Iris pigment epithelial cell (primary cell): ENCODE measurements at regions not wholly inside any gene's neighbourhood (a gene's known extent, or its start where the extent isn't known, plus 50 kb on each side); places are given as distances from the start of the nearest gene placed in this dataset.

ENCODE experiments used
- DNase-seq: peaks from one replicate; pipeline ENCODE4 v3.0.0-alpha.2; 2011; ENCODE audit warnings: low read depth

DNA sequence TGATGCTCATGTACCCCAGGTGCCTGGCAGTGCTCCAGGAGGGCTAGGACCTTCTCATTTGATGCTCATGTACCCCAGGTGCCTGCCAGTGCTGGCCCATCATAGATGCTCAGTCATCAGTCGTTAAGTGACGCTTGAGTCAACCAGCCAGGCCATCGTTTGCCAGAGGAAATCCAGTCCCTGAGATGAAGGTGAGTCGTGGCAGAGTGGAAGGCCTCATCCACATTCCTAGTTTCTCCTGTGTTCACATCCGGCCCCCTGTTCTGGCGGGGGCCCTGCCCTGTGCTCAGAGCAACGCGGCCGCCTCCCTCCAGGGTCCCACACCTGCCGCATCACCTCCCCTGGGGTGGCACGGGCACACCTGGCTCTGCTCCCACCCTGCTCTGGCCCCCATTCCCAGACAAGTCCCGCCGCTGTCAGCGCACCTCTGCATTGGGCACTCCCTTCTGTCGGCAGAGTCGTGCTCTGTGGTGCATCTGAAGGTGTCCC lies 279.9 kb downstream of the BRD1 start:
- no peak for DNase-seq

DNA sequence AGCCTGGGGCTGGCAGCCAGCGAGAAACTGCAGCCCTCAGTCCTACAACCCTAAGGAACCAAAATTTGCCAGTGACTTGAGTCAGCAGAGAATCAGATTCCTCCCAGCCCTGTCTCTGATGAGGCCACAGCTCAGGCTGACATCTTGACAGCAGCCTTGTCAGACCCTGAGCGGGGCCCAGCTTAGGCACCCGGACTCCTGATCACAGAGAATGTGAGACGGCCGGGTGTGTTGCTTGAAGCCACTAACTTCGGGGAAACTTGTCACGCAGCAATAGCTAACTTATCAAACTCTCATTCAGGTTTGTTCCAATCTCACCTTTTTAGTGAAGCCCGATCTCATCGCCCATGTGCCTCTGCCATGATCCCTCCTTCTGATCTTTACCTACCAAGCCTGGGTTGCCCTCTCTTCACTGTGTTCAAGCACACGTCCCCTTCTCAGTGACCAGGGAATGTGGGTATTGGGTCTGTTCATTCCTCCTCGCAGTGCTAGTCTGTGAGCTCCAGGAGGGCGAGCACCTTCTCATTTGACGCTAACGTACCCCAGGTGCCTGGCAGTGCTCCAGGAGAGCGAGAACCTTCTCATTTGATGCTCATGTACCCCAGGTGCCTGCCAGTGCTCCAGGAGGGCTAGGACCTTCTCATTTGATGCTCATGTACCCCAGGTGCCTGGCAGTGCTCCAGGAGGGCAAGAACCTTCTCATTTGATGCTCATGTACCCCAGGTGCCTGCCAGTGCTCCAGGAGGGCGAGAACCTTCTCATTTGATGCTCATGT lies 280.7 kb downstream of the BRD1 start:
- DNase-seq: no peak

GRCh38 chr22:49545606-49546005 lies 282.1 kb downstream of the BRD1 start:
- DNase-seq: no peak

DNA sequence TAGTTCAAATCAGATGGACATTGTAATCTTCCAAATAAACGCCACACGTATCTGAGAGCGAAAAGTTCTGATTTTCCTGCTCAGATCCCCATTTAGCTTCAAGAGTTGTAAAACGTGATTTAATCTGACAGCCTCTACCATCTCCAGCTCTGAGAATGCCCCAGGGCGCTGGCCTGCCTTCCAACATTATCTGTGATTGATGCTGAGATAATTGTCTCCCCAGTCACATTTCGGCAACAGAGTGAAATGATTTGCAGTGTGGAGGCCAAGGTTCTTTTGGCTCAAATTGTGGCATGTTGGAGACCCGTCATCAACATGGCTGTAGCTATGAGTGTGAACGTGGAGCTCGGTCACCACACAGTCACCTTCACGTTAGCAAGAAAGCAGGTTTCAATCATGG lies 283.4 kb downstream of the BRD1 start:
- DNase-seq: no peak

- no peak for DNase-seq
These were observed 283.8 kb downstream of the BRD1 start for GRCh38 chr22:49543876-49544275.

- no peak for DNase-seq
These were observed 285.9 kb downstream of the BRD1 start for GRCh38 chr22:49541693-49542230.

GRCh38 chr22:49540913-49541692 lies 286.6 kb downstream of the BRD1 start:
- DNase-seq: no peak

DNA sequence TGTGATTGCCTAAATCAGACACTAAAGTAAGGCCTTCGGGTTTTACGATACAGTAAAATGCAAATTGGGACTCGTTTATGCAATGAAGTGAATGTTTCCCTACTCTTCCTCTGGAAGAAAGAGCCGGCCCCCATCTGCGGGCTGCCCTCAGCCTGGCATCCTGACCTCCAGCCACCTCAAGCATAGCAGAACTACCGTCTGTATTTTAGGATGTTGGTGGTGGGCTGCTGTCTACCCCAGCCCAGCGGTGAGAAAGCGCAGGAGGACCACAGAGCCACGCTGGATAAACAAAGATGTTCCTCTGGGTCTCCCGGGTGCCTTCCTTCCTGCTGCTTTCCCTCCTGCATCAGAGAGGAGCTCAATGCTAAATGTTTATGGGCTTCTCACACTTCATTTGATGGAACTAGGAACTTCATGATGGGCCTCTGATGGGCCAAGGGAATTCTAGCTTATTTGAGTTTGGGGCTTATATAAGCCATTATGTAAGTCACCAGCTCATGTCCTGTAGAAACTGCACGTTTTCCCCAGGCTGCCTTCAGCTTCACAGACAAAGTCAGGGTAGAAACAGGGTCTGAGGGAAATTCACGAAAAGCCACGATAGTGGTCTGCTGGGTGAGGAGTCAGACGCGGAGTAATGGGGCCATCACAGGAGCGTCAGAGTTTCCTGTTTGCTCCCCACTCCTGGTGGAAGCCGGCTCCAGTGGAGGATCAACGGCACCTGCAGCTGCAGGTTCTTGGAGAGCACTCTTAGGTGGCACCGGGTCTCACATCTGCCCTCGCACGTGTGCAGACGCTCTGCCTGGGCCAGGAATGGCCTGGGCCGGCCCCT lies 287.4 kb downstream of the BRD1 start:
- no peak for DNase-seq

DNA sequence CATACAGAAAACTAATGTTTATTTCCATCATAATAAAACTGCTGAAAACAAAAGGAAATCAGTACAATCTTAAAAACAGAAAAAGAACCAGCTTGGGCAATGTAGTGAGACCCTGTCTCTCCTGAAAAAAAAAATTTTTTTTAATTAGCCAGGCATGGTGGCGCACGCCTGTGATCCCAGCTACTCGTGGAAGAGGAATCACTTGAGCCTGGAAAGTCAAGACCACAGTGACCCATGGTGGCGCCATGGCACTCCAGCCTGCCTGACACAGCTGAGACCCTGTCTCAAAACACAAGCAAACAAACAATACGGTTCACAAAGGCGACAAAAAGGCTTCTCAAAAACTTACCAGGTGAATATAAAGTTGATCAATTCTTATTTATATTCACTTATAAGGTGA lies 289.7 kb downstream of the BRD1 start:
- DNase-seq: no peak

GRCh38 chr22:49536571-49537131 lies 291.0 kb downstream of the BRD1 start:
- DNase-seq: no peak

DNA sequence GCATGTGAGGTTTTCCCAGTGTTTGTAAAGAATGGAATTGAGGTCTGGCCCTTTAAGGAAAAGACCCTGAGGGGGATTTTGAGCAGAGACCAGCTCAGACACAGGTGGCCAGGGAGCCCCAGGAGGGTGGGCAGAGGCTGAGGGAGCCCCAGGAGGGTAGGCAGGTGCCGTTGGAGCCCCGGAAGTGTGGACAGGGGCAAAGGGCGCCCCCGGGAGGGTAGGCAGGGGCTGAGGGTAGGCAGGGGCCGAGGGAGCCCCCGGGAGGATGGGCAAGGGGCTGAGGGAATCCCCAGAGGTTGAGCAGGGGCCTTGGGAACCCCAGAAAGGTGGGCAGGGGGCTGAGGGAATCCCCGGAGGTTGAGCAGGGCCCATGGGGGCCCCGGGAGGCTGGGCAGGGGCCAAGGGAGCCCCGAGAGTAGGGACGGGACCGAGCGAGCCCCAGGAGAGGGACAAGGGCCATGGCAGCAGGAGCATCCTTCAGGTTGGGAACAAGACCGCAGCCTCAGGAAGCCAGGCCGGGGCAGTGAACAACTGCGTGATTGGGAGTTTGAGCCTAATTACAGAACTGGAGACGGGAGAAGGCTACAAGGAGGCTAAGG lies 292.0 kb downstream of the BRD1 start:
- DNase-seq: no peak

DNA sequence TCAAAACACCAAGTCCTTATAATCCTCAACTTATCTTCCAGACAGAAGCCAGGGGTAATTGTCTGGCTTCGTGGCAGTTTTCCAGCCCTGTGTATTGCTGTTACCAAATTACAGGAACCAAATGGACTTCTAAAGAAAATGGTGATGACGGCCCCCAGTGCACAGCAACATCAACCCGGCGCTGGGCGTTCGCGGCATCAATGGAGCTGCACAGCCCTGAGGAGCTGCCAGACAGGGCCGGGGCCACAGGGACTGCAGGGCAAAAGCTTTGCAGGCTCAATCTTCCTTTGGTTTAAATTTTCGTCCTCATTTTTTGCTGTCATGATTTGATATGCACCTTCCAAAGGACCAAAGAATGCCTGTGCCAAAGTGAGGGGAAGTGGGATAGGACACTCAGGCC lies 292.5 kb downstream of the BRD1 start:
- no peak for DNase-seq

DNA sequence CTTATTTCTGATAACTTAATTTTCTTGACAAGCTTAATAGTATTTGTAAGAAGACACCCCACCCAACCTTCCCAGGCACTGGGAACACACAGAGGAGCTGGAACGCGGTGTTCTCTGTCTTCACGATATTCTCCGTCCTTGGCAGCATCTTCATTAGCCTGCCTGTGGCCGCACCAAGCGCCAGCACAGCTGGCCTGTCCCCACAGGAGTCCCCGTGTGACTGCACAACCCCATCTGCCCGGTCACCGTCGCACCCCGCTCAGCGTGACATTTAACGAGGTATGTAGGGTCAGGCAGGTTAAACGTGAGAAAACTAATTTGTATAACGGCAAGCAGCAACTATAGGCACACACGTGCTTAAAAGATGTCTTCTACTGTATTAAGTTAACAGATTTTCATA lies 293.3 kb downstream of the BRD1 start:
- DNase-seq: no peak

GRCh38 chr22:49533886-49534285 lies 293.8 kb downstream of the BRD1 start:
- DNase-seq: no peak

DNA sequence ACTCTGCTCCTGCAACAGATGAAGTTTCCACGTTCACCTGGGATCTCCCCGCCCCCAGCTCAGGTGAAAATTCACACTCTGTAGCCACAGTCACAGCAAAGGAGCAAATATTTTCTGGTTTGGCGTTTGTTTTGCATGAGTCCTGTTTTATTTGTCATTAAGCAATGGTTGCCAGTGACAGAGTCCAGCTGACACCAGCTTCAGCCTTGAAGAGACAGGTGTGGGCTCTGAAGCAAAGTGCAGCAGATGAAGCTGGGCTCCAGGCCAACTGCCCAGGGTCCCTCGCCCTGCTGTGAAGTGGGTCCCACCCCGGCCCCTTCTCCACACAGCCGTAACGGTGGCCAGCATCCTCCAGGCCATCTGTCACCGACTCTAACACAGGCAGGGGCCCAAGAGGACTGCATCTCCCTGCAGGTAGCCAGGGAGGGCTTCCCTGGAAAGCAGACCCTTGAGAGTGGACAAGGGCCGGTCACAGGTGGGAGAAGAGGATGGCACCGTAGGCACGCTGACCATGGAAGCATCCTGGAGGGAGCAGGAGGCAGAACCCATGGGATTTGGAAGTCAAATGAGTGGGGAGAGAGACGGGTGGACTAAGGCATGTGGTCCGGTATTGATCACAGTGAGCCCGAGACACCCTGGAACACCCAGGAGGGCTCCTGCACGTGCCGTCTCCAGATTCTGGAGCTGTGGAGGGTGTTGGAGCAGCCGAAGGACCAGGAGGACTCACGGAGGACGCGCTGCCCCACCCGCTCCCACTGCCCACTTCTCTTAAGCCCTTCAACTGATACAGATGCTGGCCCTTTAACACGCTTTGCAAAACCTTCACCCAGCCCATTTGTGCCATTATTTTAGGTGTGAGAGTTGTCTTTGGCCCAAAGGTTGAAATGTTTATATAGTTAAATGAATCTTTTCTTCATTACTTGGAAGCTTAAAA lies 294.5 kb downstream of the BRD1 start:
- no peak for DNase-seq

DNA sequence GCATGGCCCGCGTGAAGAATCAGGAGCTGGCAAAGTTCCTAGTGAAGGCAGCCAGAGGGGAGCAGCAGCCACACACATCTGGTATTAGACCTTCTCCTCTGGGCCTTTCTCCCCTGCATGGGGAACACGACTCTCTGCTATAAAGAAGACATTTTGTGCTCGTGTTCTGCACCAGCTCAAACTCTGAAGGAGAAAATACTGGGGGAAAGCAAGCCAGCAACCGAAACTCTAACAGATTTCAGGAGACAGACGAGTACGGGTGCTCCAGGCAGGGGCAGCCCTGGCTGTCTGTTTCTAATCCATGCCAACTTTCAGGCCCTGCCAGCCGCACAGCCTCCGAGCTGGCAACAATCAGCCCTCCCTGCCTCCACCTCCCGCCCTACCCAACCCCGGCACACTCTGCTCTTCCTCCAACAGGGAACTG lies 296.3 kb downstream of the BRD1 start:
- DNase-seq: no peak

- DNase-seq: no peak
These were observed 296.9 kb downstream of the BRD1 start for GRCh38 chr22:49530671-49531367.

GRCh38 chr22:49528420-49528720 lies 299.3 kb downstream of the BRD1 start:
- DNase-seq: no peak

DNA sequence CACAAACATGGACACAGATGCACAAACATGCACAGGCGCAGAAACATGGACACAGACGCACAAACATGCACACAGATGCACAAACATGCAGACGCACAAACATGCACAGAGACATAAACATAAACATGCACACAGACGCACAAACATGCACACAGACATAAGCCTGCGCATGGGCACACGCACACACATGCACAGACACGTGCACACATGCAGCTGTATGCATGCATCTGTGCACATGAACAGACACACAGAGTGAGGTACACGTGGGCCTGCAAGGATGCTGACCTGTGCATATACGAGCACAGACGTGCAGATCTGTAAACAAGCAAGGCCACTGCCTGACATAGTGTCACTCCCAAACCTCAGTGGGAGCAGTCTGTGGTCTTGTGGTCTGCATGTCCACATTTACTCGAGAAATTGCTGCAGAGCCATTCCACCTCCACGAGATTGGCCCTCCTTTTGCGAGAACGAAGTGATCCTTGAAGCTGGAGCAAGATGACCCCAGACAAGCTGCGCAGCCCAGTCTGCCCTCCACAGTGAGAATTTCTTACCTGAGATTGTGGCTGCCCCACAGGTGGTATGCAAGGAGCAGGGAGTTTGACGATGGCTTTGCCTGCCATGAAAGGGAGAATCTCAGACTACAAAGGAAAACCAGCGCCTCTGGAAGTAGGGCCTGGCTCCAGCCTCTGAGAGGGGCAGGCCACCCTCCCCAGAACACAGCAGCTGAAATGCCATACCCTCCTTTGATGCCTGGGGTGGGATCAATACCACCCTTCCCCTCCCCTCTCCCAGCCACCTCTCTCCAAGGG lies 299.9 kb downstream of the BRD1 start:
- DNase-seq: no peak
